HCT116 (cell line): ENCODE measurements at regions not wholly inside any gene's neighbourhood (a gene's known extent, or its start where the extent isn't known, plus 50 kb on each side); places are given as distances from the start of the nearest gene placed in this dataset.

Experiments used
- ATAC-seq: fragments of 200-7000 bp; cut with Tn5 transposase; 2 replicates; pipeline ENCODE4 v1.9.1; 2020; ENCODE audit warnings: mild to moderate bottlenecking, moderate library complexity
- BruUV-seq: library from RNA; stranded (reverse); fragments of 400-500 nt; replicated peaks from 2 replicates; lab custom pipeline; 2021; lab: Mats Ljungman, UMichigan
- CTCF ChIA-PET: fragments of 300-600 bp; sonication (Branson Sonifier 250); formaldehyde crosslinking; loops from one replicate; lab custom pipeline; 2021; ENCODE audit warnings: antibody characterized with exemption; lab: Charles Lee
- POLR2A ChIA-PET: fragments of 300-600, 350-600 bp; sonication (Branson Sonifier 250); formaldehyde crosslinking; loops from one replicate; lab custom pipeline; 2021; ENCODE audit warnings: antibody characterized with exemption; lab: Charles Lee
- RAD21 ChIA-PET, 2 experiments: fragments of 300-600 bp; sonication (Branson Sonifier 250); formaldehyde crosslinking; loops; one replicate each; lab custom pipeline; 2023; ENCODE audit warnings: low total read pairs in 2 of 2; ENCODE audit not compliant: uncharacterized antibody in 2 of 2, unreplicated experiment in 2 of 2, low non-redundant PET in 1 of 2; lab: Charles Lee
- DNase-seq: peaks from one replicate; pipeline ENCODE4 v3.0.0-alpha.2; 2010; ENCODE audit warnings: low read depth, low spot score
- H2AFZ ChIP-seq: fragments of 200-600 bp; shearing (Covaris generic), sonication (generic); 2 replicates; pipeline ENCODE4 v1.6.1; 2017; ENCODE audit warnings: low read depth, mixed run types, mixed read lengths, antibody characterized with exemption, low read length; ENCODE audit not compliant: poor library complexity, severe bottlenecking
- H3K27ac ChIP-seq: 2 replicates; pipeline ENCODE4 v1.5.1; 2012; ENCODE audit warnings: low read depth, low read length
- H3K27me3 ChIP-seq: fragments of 200-600 bp; sonication (generic); 2 replicates; pipeline ENCODE4 v1.6.1; 2016; ENCODE audit warnings: mixed run types, low read length, mixed read lengths; ENCODE audit not compliant: insufficient read depth
- H3K36me3 ChIP-seq, 2 experiments: fragments of 200-500 bp in 1 of 2; fragments of 200-600 bp in 1 of 2; sonication (Bioruptor generic) in 1 of 2; sonication (generic) in 1 of 2; 2 replicates each; pipeline versions ENCODE4 v1.5.1 to v1.6.1; 2014 to 2016; ENCODE audit warnings: low read length in 2 of 2, inconsistent platforms in 1 of 2, mixed read lengths in 1 of 2, mixed run types in 1 of 2; ENCODE audit not compliant: insufficient read depth in 2 of 2, control insufficient read depth in 1 of 2
- H3K4me1 ChIP-seq, 2 experiments: fragments of 200-600 bp in 1 of 2; sonication (generic) in 1 of 2; 2 replicates each; pipeline versions ENCODE4 v1.5.1 to v1.6.1; 2012 to 2017; ENCODE audit warnings: low read length in 2 of 2, inconsistent platforms in 1 of 2, mild to moderate bottlenecking in 1 of 2, mixed read lengths in 1 of 2, mixed run types in 1 of 2, moderate library complexity in 1 of 2; ENCODE audit not compliant: insufficient read depth in 2 of 2, control insufficient read depth in 1 of 2
- H3K4me2 ChIP-seq: fragments of 200-600 bp; sonication (generic); 2 replicates; pipeline ENCODE4 v1.6.1; 2017; ENCODE audit warnings: mixed run types, low read length, mixed read lengths
- H3K4me3 ChIP-seq, 2 experiments: fragments of 200-600 bp in 1 of 2; sonication (generic) in 1 of 2; replicated peaks in 1 of 2; 2 replicates each; pipeline ENCODE4 v1.5.1; 2011 to 2016; ENCODE audit warnings: low read length in 2 of 2, control low read depth in 1 of 2, low read depth in 1 of 2, mild to moderate bottlenecking in 1 of 2, mixed read lengths in 1 of 2, mixed run types in 1 of 2
- H3K79me2 ChIP-seq: fragments of 200-600 bp; sonication (generic); 2 replicates; pipeline ENCODE4 v1.6.1; 2017; ENCODE audit warnings: mild to moderate bottlenecking, mixed run types, low read length, moderate library complexity, mixed read lengths; ENCODE audit not compliant: insufficient read depth
- H3K9ac ChIP-seq: fragments of 200-600 bp; sonication (generic); 2 replicates; pipeline ENCODE4 v1.6.1; 2016; ENCODE audit warnings: low read length, mixed read lengths
- H3K9me2 ChIP-seq: fragments of 200-600 bp; sonication (generic), shearing (Covaris generic); 2 replicates; pipeline ENCODE4 v1.6.1; 2017; ENCODE audit warnings: mixed run types, mild to moderate bottlenecking, moderate library complexity; ENCODE audit not compliant: insufficient read depth
- H3K9me3 ChIP-seq, 2 experiments: fragments of 200-500 bp in 1 of 2; fragments of 200-600 bp in 1 of 2; sonication (Bioruptor generic) in 1 of 2; sonication (generic) in 1 of 2; 2 replicates each; pipeline ENCODE4 v1.6.1; 2014 to 2017; ENCODE audit warnings: low read length in 2 of 2, mixed read lengths in 2 of 2, inconsistent platforms in 1 of 2, low read depth in 1 of 2, mild to moderate bottlenecking in 1 of 2, mixed run types in 1 of 2, moderate library complexity in 1 of 2; ENCODE audit not compliant: control insufficient read depth in 1 of 2, insufficient read depth in 1 of 2
- H4K20me1 ChIP-seq: fragments of 200-600 bp; sonication (generic), shearing (Covaris generic); 2 replicates; pipeline ENCODE4 v1.6.1; 2017; ENCODE audit warnings: mixed run types, mild to moderate bottlenecking, moderate library complexity; ENCODE audit not compliant: insufficient read depth
- ATF3 ChIP-seq: IDR thresholded peaks from 2 replicates; pipeline ENCODE4 v1.6.1; 2012
- CBX3 ChIP-seq: IDR thresholded peaks from 2 replicates; pipeline ENCODE4 v1.6.1; 2012; ENCODE audit warnings: low read depth
- CEBPB ChIP-seq: IDR thresholded peaks from 2 replicates; pipeline ENCODE4 v1.6.1; 2012; ENCODE audit warnings: low read depth
- ELF1 ChIP-seq: IDR thresholded peaks from 2 replicates; pipeline ENCODE4 v1.6.1; 2012; ENCODE audit warnings: low read depth, borderline replicate concordance
- EZH2 ChIP-seq: fragments of 200-600 bp; sonication (generic); IDR thresholded peaks from 2 replicates; pipeline ENCODE4 v1.6.1; 2017; ENCODE audit warnings: antibody characterized with exemption, mixed run types
- EZH2phosphoT487 ChIP-seq: fragments of 200-600 bp; IDR thresholded peaks from 2 replicates; pipeline ENCODE4 v1.6.1; 2018; ENCODE audit warnings: antibody characterized with exemption, borderline replicate concordance
- FOSL1 ChIP-seq: IDR thresholded peaks from 2 replicates; pipeline ENCODE4 v1.6.1; 2012; ENCODE audit warnings: low read depth
- JUND ChIP-seq: IDR thresholded peaks from 2 replicates; pipeline ENCODE4 v1.6.1; 2012
- POLR2A ChIP-seq: IDR thresholded peaks from 2 replicates; pipeline ENCODE4 v1.7.0; 2011; ENCODE audit warnings: borderline replicate concordance; ENCODE audit not compliant: insufficient read depth, insufficient read length; ENCODE audit errors: extremely low read depth
- POLR2AphosphoS5 ChIP-seq: IDR thresholded peaks from 2 replicates; pipeline ENCODE4 v1.6.1; 2011; ENCODE audit warnings: mild to moderate bottlenecking, low read depth, low read length, moderate library complexity
- RAD21 ChIP-seq: IDR thresholded peaks from 2 replicates; pipeline ENCODE4 v1.6.1; 2012; ENCODE audit warnings: low read depth, mild to moderate bottlenecking
- SIN3A ChIP-seq: IDR thresholded peaks from 2 replicates; pipeline ENCODE4 v1.6.1; 2012; ENCODE audit warnings: low read depth
- SP1 ChIP-seq: IDR thresholded peaks from 2 replicates; pipeline ENCODE4 v1.6.1; 2012; ENCODE audit warnings: low read depth
- SRF ChIP-seq: IDR thresholded peaks from 2 replicates; pipeline ENCODE4 v1.6.1; 2012; ENCODE audit warnings: low read depth
- TCF7L2 ChIP-seq: IDR thresholded peaks from 2 replicates; pipeline ENCODE4 v1.7.0; 2011; ENCODE audit warnings: borderline replicate concordance, inconsistent platforms; ENCODE audit not compliant: insufficient read depth, insufficient read length; ENCODE audit errors: extremely low read depth
- YY1 ChIP-seq: IDR thresholded peaks from 2 replicates; pipeline ENCODE4 v1.6.1; 2011; ENCODE audit warnings: low read length, low read depth, moderate library complexity, mild to moderate bottlenecking; ENCODE audit not compliant: insufficient replicate concordance; ENCODE audit errors: extremely low read depth
- ZFX ChIP-seq: fragments of 450-650 bp; IDR thresholded peaks from 2 replicates; pipeline ENCODE4 v1.6.1; 2017
- intact Hi-C: fragments of 100-400 bp; cut with micrococcal nuclease; formaldehyde crosslinking; loops from 2 replicates; pipeline ENCODE4 v1.10.0; 2022
- TF ChIP-seq, protein P1 (sequence below), 3 experiments: fragments of 200-600 bp in 1 of 3; sonication (generic) in 1 of 3; IDR thresholded peaks in 2 of 3; conservative IDR thresholded peaks in 1 of 3; 2 replicates each; pipeline ENCODE4 v1.5.1; 2012 to 2017; ENCODE audit warnings: low read depth in 2 of 3, low read length in 2 of 3, antibody characterized with exemption in 1 of 3, borderline replicate concordance in 1 of 3, control low read depth in 1 of 3, mild to moderate bottlenecking in 1 of 3, mixed read lengths in 1 of 3, mixed run types in 1 of 3, moderate library complexity in 1 of 3; ENCODE audit not compliant: insufficient read depth in 1 of 3
- TF ChIP-seq, protein P2 (sequence below): IDR thresholded peaks from 2 replicates; pipeline ENCODE4 v1.6.1; 2011; ENCODE audit warnings: mild to moderate bottlenecking, low read length, moderate library complexity; ENCODE audit not compliant: insufficient replicate concordance; ENCODE audit errors: extremely low read depth
- TF ChIP-seq, protein P3 (sequence below): IDR thresholded peaks from 2 replicates; pipeline ENCODE4 v1.6.1; 2012

DNA sequence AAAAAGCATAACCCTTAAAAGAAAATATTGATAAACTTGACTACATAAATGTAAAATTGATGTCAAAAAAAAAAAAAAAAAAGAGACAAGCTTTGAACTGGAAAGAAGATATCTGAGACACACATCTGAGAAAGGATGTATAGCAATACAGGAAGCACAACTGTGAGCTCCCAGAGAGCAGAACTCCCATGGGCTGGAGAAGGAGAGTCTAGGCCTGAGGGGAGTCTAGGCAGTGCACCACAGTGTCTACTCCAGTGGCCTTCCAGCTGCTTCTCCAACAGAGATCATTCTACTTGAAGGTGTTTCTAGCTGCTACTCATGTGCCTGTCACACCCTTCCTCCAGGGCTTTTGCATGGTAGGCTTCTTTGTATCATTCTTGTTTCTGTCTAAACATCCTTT is 54.2 kb upstream of the SYT9 start:
- ChIA-PET POLR2A (no interaction called here), RAD21 (no interaction called here), CTCF (interaction anchor here (0.7 kb wide), 1 partner anchor 212 kb away, joined by 3 read pairs; no protein-coding TSS in a partner anchor)
- Histone ChIP-seq H3K9me3 (no peaks in the 10 kb centered on the region), H3K27ac (no peak overlapping the region), H2AFZ (no peak overlapping the region), H3K4me1 (no peaks in the 10 kb centered on the region), H3K9ac (no peak overlapping the region), H3K27me3 (peaks cover 15% of the 10 kb centered on the region), H4K20me1 (no peaks in the 10 kb centered on the region), H3K4me2 (no peak overlapping the region), H3K4me3 (no peak overlapping the region), H3K79me2 (no peaks in the 10 kb centered on the region), H3K36me3 (no peaks in the 10 kb centered on the region), H3K9me2 (no peaks in the 10 kb centered on the region)
- ATAC-seq (no peak), DNase-seq (no peak)
- TF ChIP-seq SIN3A, result no peak
- no peak for TF ChIP-seq SRF
- no peak for TF ChIP-seq TCF7L2
- TF ChIP-seq CBX3, result no peak
- no peak for TF ChIP-seq POLR2AphosphoS5
- TF ChIP-seq ZFX, result no peak
- no peak for TF ChIP-seq CEBPB
- TF ChIP-seq FOSL1, result no peak
- TF ChIP-seq, protein P1, sequence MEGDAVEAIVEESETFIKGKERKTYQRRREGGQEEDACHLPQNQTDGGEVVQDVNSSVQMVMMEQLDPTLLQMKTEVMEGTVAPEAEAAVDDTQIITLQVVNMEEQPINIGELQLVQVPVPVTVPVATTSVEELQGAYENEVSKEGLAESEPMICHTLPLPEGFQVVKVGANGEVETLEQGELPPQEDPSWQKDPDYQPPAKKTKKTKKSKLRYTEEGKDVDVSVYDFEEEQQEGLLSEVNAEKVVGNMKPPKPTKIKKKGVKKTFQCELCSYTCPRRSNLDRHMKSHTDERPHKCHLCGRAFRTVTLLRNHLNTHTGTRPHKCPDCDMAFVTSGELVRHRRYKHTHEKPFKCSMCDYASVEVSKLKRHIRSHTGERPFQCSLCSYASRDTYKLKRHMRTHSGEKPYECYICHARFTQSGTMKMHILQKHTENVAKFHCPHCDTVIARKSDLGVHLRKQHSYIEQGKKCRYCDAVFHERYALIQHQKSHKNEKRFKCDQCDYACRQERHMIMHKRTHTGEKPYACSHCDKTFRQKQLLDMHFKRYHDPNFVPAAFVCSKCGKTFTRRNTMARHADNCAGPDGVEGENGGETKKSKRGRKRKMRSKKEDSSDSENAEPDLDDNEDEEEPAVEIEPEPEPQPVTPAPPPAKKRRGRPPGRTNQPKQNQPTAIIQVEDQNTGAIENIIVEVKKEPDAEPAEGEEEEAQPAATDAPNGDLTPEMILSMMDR (IDR thresholded peaks at IDR 0.05 in 2 of 3, conservative IDR thresholded peaks at IDR 0.05 in 1 of 3; ENCODE audit: borderline replicate concordance in 1 of 3, insufficient read depth in 1 of 3, low read depth in 2 of 3, low read length in 2 of 3), result no peak
- TF ChIP-seq POLR2A, result no peak
- TF ChIP-seq EZH2phosphoT487, result no peak
- no peak for TF ChIP-seq ATF3
- no peak for TF ChIP-seq RAD21
- no peak for TF ChIP-seq YY1
- TF ChIP-seq SP1, result no peak
- TF ChIP-seq EZH2, result no peak
- no peak for TF ChIP-seq ELF1
- TF ChIP-seq JUND, result no peak
- TF ChIP-seq, protein P2, sequence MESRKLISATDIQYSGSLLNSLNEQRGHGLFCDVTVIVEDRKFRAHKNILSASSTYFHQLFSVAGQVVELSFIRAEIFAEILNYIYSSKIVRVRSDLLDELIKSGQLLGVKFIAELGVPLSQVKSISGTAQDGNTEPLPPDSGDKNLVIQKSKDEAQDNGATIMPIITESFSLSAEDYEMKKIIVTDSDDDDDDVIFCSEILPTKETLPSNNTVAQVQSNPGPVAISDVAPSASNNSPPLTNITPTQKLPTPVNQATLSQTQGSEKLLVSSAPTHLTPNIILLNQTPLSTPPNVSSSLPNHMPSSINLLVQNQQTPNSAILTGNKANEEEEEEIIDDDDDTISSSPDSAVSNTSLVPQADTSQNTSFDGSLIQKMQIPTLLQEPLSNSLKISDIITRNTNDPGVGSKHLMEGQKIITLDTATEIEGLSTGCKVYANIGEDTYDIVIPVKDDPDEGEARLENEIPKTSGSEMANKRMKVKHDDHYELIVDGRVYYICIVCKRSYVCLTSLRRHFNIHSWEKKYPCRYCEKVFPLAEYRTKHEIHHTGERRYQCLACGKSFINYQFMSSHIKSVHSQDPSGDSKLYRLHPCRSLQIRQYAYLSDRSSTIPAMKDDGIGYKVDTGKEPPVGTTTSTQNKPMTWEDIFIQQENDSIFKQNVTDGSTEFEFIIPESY, result no peak
- TF ChIP-seq, protein P3, sequence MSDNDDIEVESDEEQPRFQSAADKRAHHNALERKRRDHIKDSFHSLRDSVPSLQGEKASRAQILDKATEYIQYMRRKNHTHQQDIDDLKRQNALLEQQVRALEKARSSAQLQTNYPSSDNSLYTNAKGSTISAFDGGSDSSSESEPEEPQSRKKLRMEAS, result no peak
- intact Hi-C loops, result no loop called here
- no TSS peak for BruUV-seq
